Right renal cortex interstitium (tissue), 3 donors: ENCODE measurements at regions not wholly inside any gene's neighbourhood (a gene's known extent, or its start where the extent isn't known, plus 50 kb on each side); places are given as distances from the start of the nearest gene placed in this dataset.

Source experiments
- DNase-seq, 3 donors: peaks; one replicate each; pipeline ENCODE4 v3.0.0-alpha.2; 2013; ENCODE audit warnings: low read depth in 3 of 3, low spot score in 2 of 3

GRCh38 chr21:27713154-27714109 lies 746.5 kb upstream of the ADAMTS5 start:
- no peak for DNase-seq

- DNase-seq = no peak
Measured at GRCh38 chr21:27704567-27705166, 737.8 kb upstream of the ADAMTS5 start.

- no peak for DNase-seq
Measured at GRCh38 chr21:27703791-27704190, 736.9 kb upstream of the ADAMTS5 start.

GRCh38 chr21:27700974-27701614 lies 734.2 kb upstream of the ADAMTS5 start:
- DNase-seq = peak; percentile 77 to 81 (median 80)

GRCh38 chr21:27695246-27695645 lies 728.4 kb upstream of the ADAMTS5 start:
- DNase-seq = no peak

GRCh38 chr21:27694667-27695066 lies 727.8 kb upstream of the ADAMTS5 start:
- no peak for DNase-seq

- no peak for DNase-seq
Measured at GRCh38 chr21:27693376-27693775, 726.5 kb upstream of the ADAMTS5 start.

- DNase-seq = no peak
Measured at GRCh38 chr21:27691516-27691915, 724.6 kb upstream of the ADAMTS5 start.

GRCh38 chr21:27691006-27691405 lies 724.1 kb upstream of the ADAMTS5 start:
- DNase-seq = no peak

GRCh38 chr21:27690426-27690825 lies 723.5 kb upstream of the ADAMTS5 start:
- no peak for DNase-seq

GRCh38 chr21:27688773-27689172 lies 721.9 kb upstream of the ADAMTS5 start:
- DNase-seq = no peak

- no peak for DNase-seq
Measured at GRCh38 chr21:27683292-27683691, 716.4 kb upstream of the ADAMTS5 start.

GRCh38 chr21:27681841-27682240 lies 715.0 kb upstream of the ADAMTS5 start:
- DNase-seq = no peak

- DNase-seq = no peak
Measured at GRCh38 chr21:27681038-27681437, 714.1 kb upstream of the ADAMTS5 start.

- no peak for DNase-seq
Measured at GRCh38 chr21:27680181-27680580, 713.3 kb upstream of the ADAMTS5 start.

GRCh38 chr21:27678511-27678910 lies 711.6 kb upstream of the ADAMTS5 start:
- DNase-seq = no peak

GRCh38 chr21:27677546-27677945 lies 710.7 kb upstream of the ADAMTS5 start:
- DNase-seq = no peak

GRCh38 chr21:27675306-27675705 lies 708.4 kb upstream of the ADAMTS5 start:
- DNase-seq = no peak

GRCh38 chr21:27674041-27674615 lies 707.2 kb upstream of the ADAMTS5 start:
- DNase-seq = no peak

- no peak for DNase-seq
Measured at GRCh38 chr21:27673581-27673980, 706.7 kb upstream of the ADAMTS5 start.

- DNase-seq = no peak
Measured at GRCh38 chr21:27671207-27671606, 704.3 kb upstream of the ADAMTS5 start.
